Spinal cord (tissue), 9 donors: ENCODE measurements at regions not wholly inside any gene's neighbourhood (a gene's known extent, or its start where the extent isn't known, plus 50 kb on each side); places are given as distances from the start of the nearest gene placed in this dataset.
"Not testable (repeated sequence)": the region's sequence is repeated elsewhere in the genome, so short reads cannot be mapped to it uniquely, and the experiment has no call there.

Experiments used
- DNase-seq, 6 donors: peaks; one replicate each; pipeline versions ENCODE4 v3.0.0 to v3.0.0-alpha.2; 2013 to 2015; ENCODE audit warnings: low spot score in 6 of 6, low read depth in 4 of 6
- H3K27ac ChIP-seq: one replicate; pipeline ENCODE4 v1.5.1; 2013; ENCODE audit warnings: low read depth, low read length, control low read depth
- H3K27me3 ChIP-seq: one replicate; pipeline ENCODE4 v1.6.1; 2013; ENCODE audit warnings: low read length; ENCODE audit not compliant: control insufficient read depth, insufficient read depth
- H3K36me3 ChIP-seq: one replicate; pipeline ENCODE4 v1.6.1; 2013; ENCODE audit warnings: low read length; ENCODE audit not compliant: control insufficient read depth, insufficient read depth
- H3K4me1 ChIP-seq: one replicate; pipeline ENCODE4 v1.6.1; 2013; ENCODE audit warnings: low read length; ENCODE audit not compliant: control insufficient read depth, insufficient read depth
- H3K4me3 ChIP-seq: one replicate; pipeline ENCODE4 v1.5.1; 2013; ENCODE audit warnings: low read depth, low read length, control low read depth
- H3K9me3 ChIP-seq: one replicate; pipeline ENCODE4 v1.6.1; 2013; ENCODE audit warnings: low read length; ENCODE audit not compliant: control insufficient read depth, insufficient read depth
- WGBS: methylation state at CpG from one replicate; pipeline ENCODE4 v1.1.5; 2013; ENCODE audit warnings: missing lambda C conversion rate; ENCODE audit not compliant: insufficient coverage; 5-methylcytosine and 5-hydroxymethylcytosine counted together
- donor health status: healthy.

- WGBS: 87% methylated on average over 10 of the region's 12 CpGs
- no peak overlapping the region for H3K27ac ChIP-seq
- no peaks in the 10 kb centered on the region for H3K27me3 ChIP-seq
- H3K4me1 ChIP-seq: peaks cover 30% of the 10 kb centered on the region
- H3K36me3 ChIP-seq: no peaks in the 10 kb centered on the region
- peaks cover 2% of the 10 kb centered on the region for H3K9me3 ChIP-seq
- H3K4me3 ChIP-seq: no peak overlapping the region
- no peak for DNase-seq
Observed at GRCh38 chr17:77558846-77559626, 399.5 kb upstream of the TNRC6C start.

GRCh38 chr17:77560381-77560780 is 398.1 kb upstream of the TNRC6C start:
- Histone ChIP-seq H3K4me1 (peaks cover 23% of the 10 kb centered on the region), H3K27me3 (no peaks in the 10 kb centered on the region), H3K4me3 (no peak overlapping the region), H3K9me3 (peaks cover 2% of the 10 kb centered on the region), H3K27ac (no peak overlapping the region), H3K36me3 (no peaks in the 10 kb centered on the region)
- WGBS: 85% methylated on average over 5 of the region's 10 CpGs
- DNase-seq: no peak

DNA sequence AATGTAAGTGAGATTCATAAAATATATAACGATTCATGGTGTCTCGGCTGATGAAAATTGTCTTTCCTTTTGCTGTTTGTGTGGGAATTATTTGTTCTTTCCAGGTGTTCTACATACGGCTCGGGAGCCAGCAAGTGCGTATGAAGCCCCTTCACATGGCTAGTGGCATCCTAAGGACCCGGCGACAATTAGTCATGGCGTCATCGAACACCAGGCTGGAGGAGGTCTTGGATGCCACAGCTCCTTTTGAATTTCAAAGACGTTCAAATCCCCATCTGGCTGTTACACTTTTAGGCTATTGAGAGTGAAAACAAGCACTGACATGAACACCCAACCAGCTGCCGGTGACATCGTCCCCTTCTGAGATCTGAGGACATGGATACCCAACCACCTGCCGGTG is 397.7 kb upstream of the TNRC6C start:
- DNase-seq: no peak
- Histone ChIP-seq H3K4me1 (peaks cover 19% of the 10 kb centered on the region), H3K36me3 (no peaks in the 10 kb centered on the region), H3K9me3 (peaks cover 2% of the 10 kb centered on the region), H3K4me3 (no peak overlapping the region), H3K27ac (no peak overlapping the region), H3K27me3 (no peaks in the 10 kb centered on the region)
- WGBS: 86% methylated on average over 11 of the region's 13 CpGs

GRCh38 chr17:77562361-77562760 is 396.1 kb upstream of the TNRC6C start:
- H3K9me3 ChIP-seq, H3K4me3 ChIP-seq, H3K27me3 ChIP-seq, H3K36me3 ChIP-seq, H3K27ac ChIP-seq, DNase-seq, H3K4me1 ChIP-seq: not testable (repeated sequence)
- WGBS: 97% methylated on average over 11 of the region's 12 CpGs

- Histone ChIP-seq H3K27ac (no peak overlapping the region), H3K4me1 (peaks cover 3% of the 10 kb centered on the region), H3K4me3 (no peak overlapping the region), H3K27me3 (no peaks in the 10 kb centered on the region), H3K9me3 (peaks cover 2% of the 10 kb centered on the region), H3K36me3 (no peaks in the 10 kb centered on the region)
- no peak for DNase-seq
- 98% methylated on average over 6 of the region's 7 CpGs for WGBS
Observed at GRCh38 chr17:77563439-77564102, 394.9 kb upstream of the TNRC6C start.

DNA sequence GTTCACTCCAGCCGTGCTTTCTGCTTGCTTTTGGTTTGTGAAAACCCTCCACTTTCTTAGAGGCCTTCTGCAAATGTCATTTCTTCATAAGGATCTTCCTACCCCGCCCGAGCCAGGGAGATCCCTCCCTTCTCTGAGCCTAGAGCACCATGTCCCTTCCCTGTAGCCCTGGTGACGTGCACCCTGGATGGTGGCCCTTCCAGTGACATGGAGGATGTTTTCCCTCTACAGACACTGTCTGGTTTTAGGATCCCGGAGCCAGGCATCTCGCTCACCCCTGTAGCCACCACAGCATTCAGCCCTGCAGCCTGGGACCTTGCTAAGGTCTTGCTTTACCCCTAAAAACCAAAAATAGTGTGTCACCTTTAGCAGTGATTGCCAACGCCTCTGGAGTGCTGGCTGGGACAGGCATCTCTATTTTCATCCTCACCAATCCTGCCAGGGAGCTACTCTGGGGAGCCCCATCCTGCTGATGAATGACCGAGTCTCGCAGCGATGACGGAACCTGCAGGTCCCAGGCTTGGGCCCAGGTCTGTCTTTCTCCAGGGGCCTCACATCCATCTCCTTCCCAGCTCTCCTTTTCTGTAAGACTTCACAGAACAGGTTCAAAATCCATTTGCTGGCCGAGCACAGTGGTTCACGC is 394.1 kb upstream of the TNRC6C start:
- Histone ChIP-seq H3K27ac (no peak overlapping the region), H3K36me3 (no peaks in the 10 kb centered on the region), H3K9me3 (peaks cover 2% of the 10 kb centered on the region), H3K4me1 (no peaks in the 10 kb centered on the region), H3K4me3 (no peak overlapping the region), H3K27me3 (no peaks in the 10 kb centered on the region)
- WGBS: 90% methylated on average over 13 of the region's 13 CpGs
- no peak for DNase-seq

DNA sequence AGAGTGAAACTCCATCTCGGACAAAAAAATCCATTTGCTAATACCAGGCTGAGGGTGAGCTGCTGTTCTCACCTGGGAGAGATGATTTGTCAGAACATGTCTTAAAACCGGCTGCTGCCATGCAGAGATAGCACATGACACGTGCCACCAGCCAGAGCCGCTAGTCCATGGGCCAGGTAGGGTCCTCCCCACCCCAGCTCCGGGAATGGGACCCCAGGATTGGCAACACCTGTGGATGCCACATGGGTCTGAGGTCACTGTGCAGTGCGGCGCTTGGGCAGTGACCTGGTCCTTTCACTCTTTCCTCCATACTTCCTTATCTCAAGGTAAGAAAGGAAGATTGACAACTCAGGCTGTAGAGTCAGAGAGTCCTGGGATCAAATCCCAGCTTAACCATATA is 393.3 kb upstream of the TNRC6C start:
- 100% methylated on average over 2 of the region's 7 CpGs for WGBS
- no peaks in the 10 kb centered on the region for H3K27me3 ChIP-seq
- DNase-seq: no peak

GRCh38 chr17:77566151-77566550 is 392.4 kb upstream of the TNRC6C start:
- no peak for DNase-seq
- Histone ChIP-seq H3K9me3 (peaks cover 2% of the 10 kb centered on the region), H3K4me1 (peaks cover 9% of the 10 kb centered on the region), H3K36me3 (no peaks in the 10 kb centered on the region), H3K27me3 (no peaks in the 10 kb centered on the region), H3K4me3 (no peak overlapping the region), H3K27ac (no peak overlapping the region)
- 86% methylated on average over 1 of the region's 7 CpGs for WGBS

More for the DNA sequence above, 393.3 kb upstream of the TNRC6C start:
- Histone ChIP-seq H3K4me3 (no peak overlapping the region), H3K9me3 (peaks cover 2% of the 10 kb centered on the region), H3K27ac (no peak overlapping the region), H3K36me3 (no peaks in the 10 kb centered on the region), H3K4me1 (no peaks in the 10 kb centered on the region)

GRCh38 chr17:77566566-77567138 is 391.9 kb upstream of the TNRC6C start:
- WGBS: 97% methylated on average over 6 of the region's 13 CpGs
- peaks cover 2% of the 10 kb centered on the region for H3K9me3 ChIP-seq
- peaks cover 14% of the 10 kb centered on the region for H3K4me1 ChIP-seq

More at GRCh38 chr17:77566566-77567138, 391.9 kb upstream of the TNRC6C start:
- Histone ChIP-seq H3K4me3 (no peak overlapping the region), H3K27me3 (peaks cover 4% of the 10 kb centered on the region), H3K27ac (no peak overlapping the region), H3K36me3 (no peaks in the 10 kb centered on the region)
- no peak for DNase-seq
